ENCODE measurements at regions not wholly inside any gene's neighbourhood (a gene's known extent, or its start where the extent isn't known, plus 50 kb on each side); places are given as distances from the start of the nearest gene placed in this dataset.

- TF ChIP-seq CTCF (IDR thresholded peaks at IDR 0.05) (no peak), ZFX (IDR thresholded peaks at IDR 0.05; ENCODE audit: borderline replicate concordance) (no peak)
These were observed 213.9 kb upstream of the SERP2 start for GRCh38 chr13:44159633-44160279.

Data from 22Rv1 (cell line).